ENCODE measurements at regions not wholly inside any gene's neighbourhood (a gene's known extent, or its start where the extent isn't known, plus 50 kb on each side); places are given as distances from the start of the nearest gene placed in this dataset.

DNA sequence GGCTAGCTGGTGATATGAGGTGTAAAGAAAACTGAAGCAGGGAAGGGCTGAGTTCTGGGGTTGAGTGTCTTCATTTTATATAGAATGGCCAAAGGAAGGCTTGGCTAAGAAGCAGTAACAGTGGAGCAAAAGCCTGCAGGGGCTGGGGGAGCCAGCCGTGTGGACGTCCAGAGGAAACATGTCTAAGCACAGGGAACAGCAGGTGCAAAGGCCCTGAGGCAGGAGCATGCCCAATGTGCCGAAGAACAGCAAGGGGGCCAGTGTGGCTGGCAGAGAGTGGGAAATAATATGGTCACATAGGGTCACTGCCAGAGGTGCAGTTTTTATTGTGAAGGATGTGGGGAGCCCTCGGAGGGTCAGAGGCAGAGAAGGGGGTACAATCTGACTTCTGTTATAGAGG, 60.5 kb upstream of the KCNG1 start:
- TF ChIP-seq POLR2A (IDR thresholded peaks at IDR 0.05): no peak
- TF ChIP-seq, protein P1, sequence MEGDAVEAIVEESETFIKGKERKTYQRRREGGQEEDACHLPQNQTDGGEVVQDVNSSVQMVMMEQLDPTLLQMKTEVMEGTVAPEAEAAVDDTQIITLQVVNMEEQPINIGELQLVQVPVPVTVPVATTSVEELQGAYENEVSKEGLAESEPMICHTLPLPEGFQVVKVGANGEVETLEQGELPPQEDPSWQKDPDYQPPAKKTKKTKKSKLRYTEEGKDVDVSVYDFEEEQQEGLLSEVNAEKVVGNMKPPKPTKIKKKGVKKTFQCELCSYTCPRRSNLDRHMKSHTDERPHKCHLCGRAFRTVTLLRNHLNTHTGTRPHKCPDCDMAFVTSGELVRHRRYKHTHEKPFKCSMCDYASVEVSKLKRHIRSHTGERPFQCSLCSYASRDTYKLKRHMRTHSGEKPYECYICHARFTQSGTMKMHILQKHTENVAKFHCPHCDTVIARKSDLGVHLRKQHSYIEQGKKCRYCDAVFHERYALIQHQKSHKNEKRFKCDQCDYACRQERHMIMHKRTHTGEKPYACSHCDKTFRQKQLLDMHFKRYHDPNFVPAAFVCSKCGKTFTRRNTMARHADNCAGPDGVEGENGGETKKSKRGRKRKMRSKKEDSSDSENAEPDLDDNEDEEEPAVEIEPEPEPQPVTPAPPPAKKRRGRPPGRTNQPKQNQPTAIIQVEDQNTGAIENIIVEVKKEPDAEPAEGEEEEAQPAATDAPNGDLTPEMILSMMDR (IDR thresholded peaks at IDR 0.05): no peak

All from stomach (tissue), 4 donors.